Endothelial cell (in vitro differentiated cells): ENCODE measurements at regions not wholly inside any gene's neighbourhood (a gene's known extent, or its start where the extent isn't known, plus 50 kb on each side); places are given as distances from the start of the nearest gene placed in this dataset.

ENCODE experiments used
- DNase-seq: peaks from one replicate; pipeline ENCODE4 v3.0.0; 2021; ENCODE audit warnings: low spot score
- H3K27ac Mint-ChIP-seq: one replicate; pipeline ENCODE4 v1.8.0; 2021; ENCODE audit warnings: mixed read lengths, inconsistent platforms; ENCODE audit not compliant: unreplicated experiment
- H3K27me3 Mint-ChIP-seq: one replicate; pipeline ENCODE4 v1.8.0; 2021; ENCODE audit warnings: mild to moderate bottlenecking, moderate library complexity, mixed read lengths, inconsistent platforms; ENCODE audit not compliant: unreplicated experiment
- H3K36me3 Mint-ChIP-seq: one replicate; pipeline ENCODE4 v1.8.0; 2021; ENCODE audit warnings: mild to moderate bottlenecking, low read depth, mixed read lengths, inconsistent platforms; ENCODE audit not compliant: unreplicated experiment
- H3K4me1 Mint-ChIP-seq: one replicate; pipeline ENCODE4 v1.8.0; 2021; ENCODE audit warnings: mild to moderate bottlenecking, mixed read lengths, inconsistent platforms; ENCODE audit not compliant: unreplicated experiment
- H3K4me3 Mint-ChIP-seq: one replicate; pipeline ENCODE4 v1.8.0; 2021; ENCODE audit warnings: mild to moderate bottlenecking, mixed read lengths, inconsistent platforms; ENCODE audit not compliant: unreplicated experiment
- H3K9me3 Mint-ChIP-seq: one replicate; pipeline ENCODE4 v1.8.0; 2021; ENCODE audit warnings: mixed read lengths, inconsistent platforms; ENCODE audit not compliant: unreplicated experiment
- CTCF ChIP-seq: fragments of 200-600 bp; sonication (generic); IDR thresholded peaks from one replicate; pipeline ENCODE4 v1.5.0; 2021; ENCODE audit warnings: antibody characterized with exemption; ENCODE audit not compliant: unreplicated experiment

- Mint-ChIP-seq H3K4me1 (peaks cover 23% of the 10 kb centered on the region), H3K4me3 (no peak overlapping the region), H3K9me3 (no peaks in the 10 kb centered on the region), H3K27me3 (peaks cover 4% of the 10 kb centered on the region), H3K36me3 (no peaks in the 10 kb centered on the region), H3K27ac (no peak overlapping the region)
- TF ChIP-seq CTCF, result no peak
- no peak for DNase-seq
These were observed 82.3 kb downstream of the CD24 start for GRCh38 chr6:106892186-106892585.

- Mint-ChIP-seq H3K36me3 (no peaks in the 10 kb centered on the region), H3K9me3 (no peaks in the 10 kb centered on the region), H3K4me3 (no peak overlapping the region), H3K27me3 (peaks cover 1% of the 10 kb centered on the region), H3K4me1 (peaks cover 36% of the 10 kb centered on the region), H3K27ac (peak overlapping the region; percentile 9)
- no peak for TF ChIP-seq CTCF
- no peak for DNase-seq
These were observed 84.1 kb downstream of the CD24 start for GRCh38 chr6:106890447-106890846.

GRCh38 chr6:106889692-106890091 lies 84.8 kb downstream of the CD24 start:
- DNase-seq, result no peak
- Mint-ChIP-seq H3K4me1 (peaks cover 36% of the 10 kb centered on the region), H3K4me3 (no peak overlapping the region), H3K27me3 (peaks cover 3% of the 10 kb centered on the region), H3K9me3 (no peaks in the 10 kb centered on the region), H3K27ac (peak overlapping the region; percentile 9), H3K36me3 (no peaks in the 10 kb centered on the region)
- no peak for TF ChIP-seq CTCF

GRCh38 chr6:106886922-106887797 lies 87.4 kb downstream of the CD24 start:
- no peak for DNase-seq
- peaks cover 3% of the 10 kb centered on the region for H3K27me3 Mint-ChIP-seq
- no peaks in the 10 kb centered on the region for H3K36me3 Mint-ChIP-seq
- no peaks in the 10 kb centered on the region for H3K9me3 Mint-ChIP-seq
- peak overlapping the region; percentile 93 for H3K27ac Mint-ChIP-seq
- H3K4me3 Mint-ChIP-seq, result no peak overlapping the region
- TF ChIP-seq CTCF, result no peak
- peaks cover 44% of the 10 kb centered on the region for H3K4me1 Mint-ChIP-seq

- Mint-ChIP-seq H3K27me3 (peaks cover 3% of the 10 kb centered on the region), H3K4me3 (no peak overlapping the region), H3K4me1 (peaks cover 47% of the 10 kb centered on the region), H3K36me3 (no peaks in the 10 kb centered on the region), H3K27ac (peak overlapping the region; percentile 28), H3K9me3 (no peaks in the 10 kb centered on the region)
- TF ChIP-seq CTCF, result no peak
- no peak for DNase-seq
These were observed 88.3 kb downstream of the CD24 start for GRCh38 chr6:106886081-106886843.
